VCaP (cell line): ENCODE measurements at regions not wholly inside any gene's neighbourhood (a gene's known extent, or its start where the extent isn't known, plus 50 kb on each side); places are given as distances from the start of the nearest gene placed in this dataset.
"Not testable (repeated sequence)": the region's sequence is repeated elsewhere in the genome, so short reads cannot be mapped to it uniquely, and the experiment has no call there.

Source experiments
- H3K27ac ChIP-seq: fragments of 450-650 bp; 2 replicates; pipeline ENCODE4 v1.5.1; 2017
- TF ChIP-seq, protein P1 (sequence below): fragments of 450-650 bp; conservative IDR thresholded peaks from 2 replicates; pipeline ENCODE4 v1.5.1; 2017; ENCODE audit warnings: mild to moderate bottlenecking, moderate library complexity

DNA sequence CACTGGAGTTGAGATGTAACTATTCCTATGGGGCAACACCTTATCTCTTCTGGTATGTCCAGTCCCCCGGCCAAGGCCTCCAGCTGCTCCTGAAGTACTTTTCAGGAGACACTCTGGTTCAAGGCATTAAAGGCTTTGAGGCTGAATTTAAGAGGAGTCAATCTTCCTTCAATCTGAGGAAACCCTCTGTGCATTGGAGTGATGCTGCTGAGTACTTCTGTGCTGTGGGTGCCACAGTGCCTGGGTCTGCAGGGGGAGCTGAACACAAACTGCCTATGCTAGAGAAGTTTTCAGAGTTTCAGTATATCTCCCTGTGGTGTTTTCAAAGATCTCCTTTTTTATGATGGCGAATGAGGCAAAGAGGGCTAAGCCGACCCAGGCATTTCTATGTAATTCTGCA is 179.2 kb upstream of the OR4E1 start:
- no peak overlapping the region for H3K27ac ChIP-seq
- TF ChIP-seq, protein P1, sequence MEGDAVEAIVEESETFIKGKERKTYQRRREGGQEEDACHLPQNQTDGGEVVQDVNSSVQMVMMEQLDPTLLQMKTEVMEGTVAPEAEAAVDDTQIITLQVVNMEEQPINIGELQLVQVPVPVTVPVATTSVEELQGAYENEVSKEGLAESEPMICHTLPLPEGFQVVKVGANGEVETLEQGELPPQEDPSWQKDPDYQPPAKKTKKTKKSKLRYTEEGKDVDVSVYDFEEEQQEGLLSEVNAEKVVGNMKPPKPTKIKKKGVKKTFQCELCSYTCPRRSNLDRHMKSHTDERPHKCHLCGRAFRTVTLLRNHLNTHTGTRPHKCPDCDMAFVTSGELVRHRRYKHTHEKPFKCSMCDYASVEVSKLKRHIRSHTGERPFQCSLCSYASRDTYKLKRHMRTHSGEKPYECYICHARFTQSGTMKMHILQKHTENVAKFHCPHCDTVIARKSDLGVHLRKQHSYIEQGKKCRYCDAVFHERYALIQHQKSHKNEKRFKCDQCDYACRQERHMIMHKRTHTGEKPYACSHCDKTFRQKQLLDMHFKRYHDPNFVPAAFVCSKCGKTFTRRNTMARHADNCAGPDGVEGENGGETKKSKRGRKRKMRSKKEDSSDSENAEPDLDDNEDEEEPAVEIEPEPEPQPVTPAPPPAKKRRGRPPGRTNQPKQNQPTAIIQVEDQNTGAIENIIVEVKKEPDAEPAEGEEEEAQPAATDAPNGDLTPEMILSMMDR, result no peak

DNA sequence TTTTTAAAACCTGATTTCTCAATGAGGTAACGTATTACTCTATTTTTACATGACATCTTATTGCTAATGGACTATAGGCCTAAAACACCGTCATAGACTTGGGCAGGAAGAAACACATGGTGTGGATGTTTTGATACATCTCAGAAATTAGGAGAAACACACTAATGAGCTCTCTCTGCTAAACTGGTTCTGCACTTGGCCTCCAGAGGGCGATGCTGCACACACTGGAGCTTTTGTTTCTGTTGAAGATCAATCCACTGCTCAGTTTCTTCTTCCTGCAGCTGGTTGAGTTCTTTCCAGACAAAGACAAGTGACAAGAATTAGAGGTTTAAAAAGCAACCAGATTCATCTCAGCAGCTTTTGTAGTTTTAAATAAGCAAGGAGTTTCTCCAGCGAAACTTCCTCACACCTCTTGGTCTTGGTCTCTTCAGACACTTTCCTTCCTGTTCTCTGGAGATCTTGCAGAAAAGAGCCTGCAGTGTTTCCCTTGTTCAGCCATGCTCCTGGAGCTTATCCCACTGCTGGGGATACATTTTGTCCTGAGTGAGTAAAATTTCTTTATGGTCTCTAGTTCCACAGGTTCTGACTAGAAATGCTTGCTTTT is 178.5 kb upstream of the OR4E1 start:
- no peak overlapping the region for H3K27ac ChIP-seq
- TF ChIP-seq, protein P1, result peak; percentile 91

DNA sequence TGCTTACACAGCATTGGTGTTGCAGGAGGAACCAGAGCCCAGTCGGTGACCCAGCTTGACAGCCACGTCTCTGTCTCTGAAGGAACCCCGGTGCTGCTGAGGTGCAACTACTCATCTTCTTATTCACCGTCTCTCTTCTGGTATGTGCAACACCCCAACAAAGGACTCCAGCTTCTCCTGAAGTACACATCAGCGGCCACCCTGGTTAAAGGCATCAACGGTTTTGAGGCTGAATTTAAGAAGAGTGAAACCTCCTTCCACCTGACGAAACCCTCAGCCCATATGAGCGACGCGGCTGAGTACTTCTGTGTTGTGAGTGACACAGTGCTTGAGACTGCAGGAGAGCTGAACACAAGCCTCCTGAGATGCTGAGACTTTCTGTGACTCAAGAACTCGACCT is 173.3 kb upstream of the OR4E1 start:
- H3K27ac ChIP-seq, result not testable (repeated sequence)

DNA sequence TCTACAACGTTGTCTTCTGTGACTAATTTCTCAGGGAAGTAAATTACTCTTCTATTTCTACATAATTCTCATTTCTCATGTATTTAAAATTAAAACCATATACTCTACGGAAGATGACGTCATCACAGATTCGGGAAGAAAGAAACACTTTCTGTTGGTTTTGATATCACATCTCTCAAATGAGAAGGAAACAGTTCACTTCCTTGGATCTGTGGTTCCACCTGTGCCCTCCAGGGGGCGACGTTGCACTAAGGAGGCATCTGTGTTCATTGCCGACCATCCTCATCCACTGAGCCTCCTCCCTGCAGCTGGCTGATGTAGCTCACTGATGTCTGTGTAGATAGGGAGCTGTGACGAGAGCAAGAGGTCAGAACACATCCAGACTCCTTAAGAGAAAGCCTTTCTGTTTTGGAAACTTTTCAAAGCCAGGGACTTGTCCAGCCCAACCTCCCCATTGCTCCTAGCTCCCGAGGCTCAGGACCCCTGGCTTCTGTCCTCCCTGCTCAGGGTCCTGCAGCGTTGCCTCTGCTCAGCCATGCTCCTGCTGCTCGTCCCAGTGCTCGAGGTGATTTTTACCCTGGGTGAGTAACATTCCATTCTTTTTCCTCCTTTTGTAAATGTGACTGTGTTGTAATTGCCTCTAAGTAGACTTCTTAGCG is 172.7 kb upstream of the OR4E1 start:
- TF ChIP-seq, protein P1, result peak; percentile 69
- no peak overlapping the region for H3K27ac ChIP-seq

DNA sequence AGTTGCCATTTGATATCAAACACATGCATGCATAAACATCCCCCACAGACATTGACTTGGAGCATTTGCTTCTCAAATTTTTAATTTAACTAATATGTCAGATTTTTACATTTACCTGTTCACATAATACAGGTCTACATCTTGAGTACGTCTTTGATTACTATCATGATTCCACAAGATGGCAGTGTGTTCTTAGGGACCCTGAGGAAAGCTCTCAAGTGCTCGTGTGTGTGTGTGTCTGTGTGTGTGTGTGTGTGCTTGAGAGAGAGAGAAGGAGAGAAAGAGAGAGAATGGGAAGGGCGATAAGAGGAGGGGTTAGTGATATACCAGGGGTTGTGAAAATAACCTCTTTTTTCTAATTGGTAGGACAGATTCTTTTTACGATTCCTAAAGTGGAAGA is 167.1 kb upstream of the OR4E1 start:
- H3K27ac ChIP-seq, result no peak overlapping the region
- TF ChIP-seq, protein P1, result 0 out of 2 replicates have a peak, but pooled peaks have one; percentile 27

DNA sequence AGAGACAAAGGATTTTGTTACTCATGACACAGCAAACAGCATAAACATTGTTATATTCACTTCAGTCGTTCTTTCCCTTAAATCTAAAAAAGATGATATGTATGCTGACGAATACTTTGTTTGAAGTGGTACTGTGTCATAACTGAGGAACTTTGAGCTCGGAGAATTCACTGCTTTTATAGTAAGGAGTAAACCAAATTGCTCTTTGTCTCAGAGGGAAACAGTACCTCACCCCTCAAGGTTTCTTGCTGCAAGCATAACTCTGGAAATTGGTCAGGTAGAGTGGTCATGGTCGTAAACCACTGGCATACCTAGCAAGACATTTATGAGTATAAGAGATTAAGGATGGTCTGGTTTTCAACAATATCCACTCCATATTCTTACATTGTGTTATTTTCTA is 160.2 kb upstream of the OR4E1 start:
- TF ChIP-seq, protein P1, result no peak
- no peak overlapping the region for H3K27ac ChIP-seq

DNA sequence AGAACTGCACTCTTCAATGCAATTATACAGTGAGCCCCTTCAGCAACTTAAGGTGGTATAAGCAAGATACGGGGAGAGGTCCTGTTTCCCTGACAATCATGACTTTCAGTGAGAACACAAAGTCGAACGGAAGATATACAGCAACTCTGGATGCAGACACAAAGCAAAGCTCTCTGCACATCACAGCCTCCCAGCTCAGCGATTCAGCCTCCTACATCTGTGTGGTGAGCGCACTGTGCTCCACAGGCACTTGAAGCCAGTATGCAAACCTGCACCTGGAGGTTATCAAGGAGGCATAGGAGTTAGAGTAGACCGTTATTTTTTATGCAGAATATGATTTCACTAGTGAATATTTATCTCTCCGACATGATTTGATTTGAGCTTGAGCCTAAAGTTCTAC is 152.2 kb upstream of the OR4E1 start:
- no peak overlapping the region for H3K27ac ChIP-seq
- TF ChIP-seq, protein P1, result no peak

DNA sequence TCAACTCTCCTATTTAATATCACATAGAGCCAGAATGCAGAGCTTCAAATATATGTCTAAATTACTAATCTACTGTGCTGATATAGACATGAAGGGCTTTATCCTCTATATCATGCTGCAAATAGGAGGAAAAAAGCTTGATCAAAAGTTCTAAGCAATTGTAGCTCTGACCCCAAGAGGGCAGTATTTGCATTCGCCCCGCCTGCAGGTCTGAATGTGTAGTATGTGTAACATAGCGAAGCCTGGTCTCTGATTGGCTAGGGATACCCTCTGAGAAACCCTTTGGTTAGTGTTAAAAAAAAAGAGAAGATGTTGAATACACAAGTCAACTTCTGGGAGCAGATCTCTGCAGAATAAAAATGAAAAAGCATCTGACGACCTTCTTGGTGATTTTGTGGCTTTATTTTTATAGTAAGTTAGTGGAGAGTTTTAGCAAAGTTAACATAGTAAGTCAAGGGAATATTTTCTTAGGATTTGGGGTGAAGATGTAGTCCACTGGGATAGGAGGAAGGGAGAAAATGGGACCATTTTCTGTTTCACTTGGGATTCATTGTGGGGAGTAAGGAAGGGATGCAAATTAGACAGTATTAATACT is 151.6 kb upstream of the OR4E1 start:
- TF ChIP-seq, protein P1, result peak; percentile 75

More for the DNA sequence above, 151.6 kb upstream of the OR4E1 start:
- no peak overlapping the region for H3K27ac ChIP-seq
